ENCODE measurements at regions not wholly inside any gene's neighbourhood (a gene's known extent, or its start where the extent isn't known, plus 50 kb on each side); places are given as distances from the start of the nearest gene placed in this dataset.
"Not testable (repeated sequence)": the region's sequence is repeated elsewhere in the genome, so short reads cannot be mapped to it uniquely, and the experiment has no call there.

GRCh38 chr15:87661454-87662355, 594.8 kb downstream of the NTRK3 start:
- Histone ChIP-seq H3K27me3 (ENCODE audit: control insufficient read depth, insufficient read depth, low read length) (no peaks in the 10 kb centered on the region), H3K4me3 (ENCODE audit: insufficient read depth, low read depth, low read length) (no peak overlapping the region), H3K36me3 (replicated peaks; ENCODE audit: control insufficient read depth, insufficient read depth, low read length) (no peaks in the 10 kb centered on the region)
- no peak for DNase-seq

DNA sequence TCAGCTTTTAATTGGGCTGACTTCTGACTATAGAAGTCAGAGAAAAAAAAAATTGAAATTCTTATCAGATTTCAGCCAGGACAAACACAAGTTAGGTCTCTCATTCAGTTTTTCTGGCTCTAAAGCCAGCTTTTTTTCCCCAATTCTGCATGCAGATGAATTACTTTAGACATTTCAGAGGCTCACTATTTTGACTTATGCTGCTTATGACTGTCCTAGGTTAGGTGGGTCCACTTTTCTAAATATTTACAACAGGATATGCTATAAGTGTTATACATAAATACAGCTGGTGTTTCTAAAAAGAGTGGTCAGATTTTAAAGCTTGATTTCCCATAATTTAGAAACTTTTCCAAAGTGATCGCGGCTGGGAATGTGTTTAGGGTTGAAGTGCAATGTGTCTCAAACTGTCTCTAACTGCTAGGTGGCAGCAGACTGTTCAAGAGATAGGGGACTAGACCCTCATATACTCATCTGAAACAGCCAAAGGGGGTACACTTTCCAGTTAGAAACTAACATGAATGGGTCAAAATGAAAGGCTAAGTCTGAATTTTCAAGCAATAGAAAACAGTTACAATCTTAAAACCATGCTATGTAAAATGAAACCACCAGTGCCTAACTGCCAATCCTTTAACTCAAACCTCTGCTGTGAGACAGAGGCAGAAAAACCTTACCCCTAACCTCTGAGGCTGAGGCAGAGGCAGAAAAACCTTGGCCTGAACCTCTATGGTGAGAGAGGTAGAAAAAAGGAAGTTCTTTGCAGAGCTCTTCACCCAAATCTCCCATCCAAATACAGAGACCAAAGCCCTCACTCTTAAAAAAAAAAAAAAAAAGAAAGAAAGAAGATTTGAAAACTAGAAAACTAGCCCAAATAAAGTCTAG, 596.0 kb downstream of the NTRK3 start:
- no peaks in the 10 kb centered on the region for H3K27me3 ChIP-seq (ENCODE audit: control insufficient read depth, insufficient read depth, low read length)
- DNase-seq = no peak
- H3K36me3 ChIP-seq (replicated peaks; ENCODE audit: control insufficient read depth, insufficient read depth, low read length) = no peaks in the 10 kb centered on the region
- H3K4me3 ChIP-seq (ENCODE audit: insufficient read depth, low read depth, low read length) = no peak overlapping the region

GRCh38 chr15:87656372-87656771, 600.2 kb downstream of the NTRK3 start:
- DNase-seq = no peak
- H3K36me3 ChIP-seq (replicated peaks; ENCODE audit: control insufficient read depth, insufficient read depth, low read length) = no peaks in the 10 kb centered on the region
- H3K4me3 ChIP-seq (ENCODE audit: insufficient read depth, low read depth, low read length) = no peak overlapping the region
- no peaks in the 10 kb centered on the region for H3K27me3 ChIP-seq (ENCODE audit: control insufficient read depth, insufficient read depth, low read length)

- no peak for DNase-seq
- no peaks in the 10 kb centered on the region for H3K27me3 ChIP-seq (ENCODE audit: control insufficient read depth, insufficient read depth, low read length)
- H3K36me3 ChIP-seq (replicated peaks; ENCODE audit: control insufficient read depth, insufficient read depth, low read length) = no peaks in the 10 kb centered on the region
Observed at GRCh38 chr15:87653646-87654045, 602.9 kb downstream of the NTRK3 start.

GRCh38 chr15:87649175-87649574, 607.4 kb downstream of the NTRK3 start:
- H3K27me3 ChIP-seq (ENCODE audit: control insufficient read depth, insufficient read depth, low read length) = no peaks in the 10 kb centered on the region
- H3K4me3 ChIP-seq (ENCODE audit: insufficient read depth, low read depth, low read length) = no peak overlapping the region
- no peaks in the 10 kb centered on the region for H3K36me3 ChIP-seq (replicated peaks; ENCODE audit: control insufficient read depth, insufficient read depth, low read length)
- DNase-seq = no peak

More at GRCh38 chr15:87653646-87654045, 602.9 kb downstream of the NTRK3 start:
- H3K4me3 ChIP-seq (ENCODE audit: insufficient read depth, low read depth, low read length) = no peak overlapping the region

DNA sequence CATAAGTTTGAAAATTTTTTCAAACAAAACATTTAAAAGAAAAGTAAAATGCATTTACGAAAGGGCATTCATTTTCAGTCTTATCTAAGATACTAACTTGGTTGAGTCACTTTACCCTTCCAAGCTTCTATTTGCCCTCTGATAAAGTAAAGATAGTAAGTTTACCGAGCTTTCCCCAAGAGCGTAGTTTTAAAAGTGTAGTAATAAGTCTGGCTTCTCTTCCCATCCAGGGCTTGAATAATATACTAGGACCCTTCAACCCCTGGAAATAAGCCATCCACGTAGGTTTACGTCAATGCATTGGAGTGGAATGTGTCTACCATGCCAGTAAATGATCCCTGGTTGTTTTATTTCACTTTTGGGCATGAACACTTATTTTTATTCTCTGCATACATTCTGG, 608.3 kb downstream of the NTRK3 start:
- DNase-seq = no peak
- no peak overlapping the region for H3K4me3 ChIP-seq (ENCODE audit: insufficient read depth, low read depth, low read length)
- H3K36me3 ChIP-seq (replicated peaks; ENCODE audit: control insufficient read depth, insufficient read depth, low read length) = no peaks in the 10 kb centered on the region
- H3K27me3 ChIP-seq (ENCODE audit: control insufficient read depth, insufficient read depth, low read length) = no peaks in the 10 kb centered on the region

DNA sequence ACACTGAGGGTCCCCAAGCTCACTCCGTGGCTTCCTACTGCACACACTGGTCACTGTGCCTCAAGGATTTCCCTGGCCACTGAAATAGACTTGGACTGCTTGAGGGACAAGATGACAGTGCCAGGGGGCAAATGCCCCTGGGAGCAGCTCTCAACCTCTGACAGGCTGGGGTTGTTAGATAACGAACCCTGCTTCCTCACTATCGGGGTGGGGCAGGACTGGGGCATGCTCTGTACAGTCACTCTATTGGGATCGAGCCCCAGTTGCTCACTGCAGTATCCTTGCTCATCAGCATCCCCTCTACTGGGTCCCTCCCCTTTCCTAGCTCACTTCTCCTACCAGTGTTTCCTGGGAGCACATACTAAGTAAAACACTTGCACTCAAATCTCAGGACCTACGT, 610.8 kb downstream of the NTRK3 start:
- DNase-seq = no peak
- Histone ChIP-seq H3K4me3 (ENCODE audit: insufficient read depth, low read depth, low read length) (no peak overlapping the region), H3K27me3 (ENCODE audit: control insufficient read depth, insufficient read depth, low read length) (no peaks in the 10 kb centered on the region), H3K36me3 (replicated peaks; ENCODE audit: control insufficient read depth, insufficient read depth, low read length) (no peaks in the 10 kb centered on the region)

DNA sequence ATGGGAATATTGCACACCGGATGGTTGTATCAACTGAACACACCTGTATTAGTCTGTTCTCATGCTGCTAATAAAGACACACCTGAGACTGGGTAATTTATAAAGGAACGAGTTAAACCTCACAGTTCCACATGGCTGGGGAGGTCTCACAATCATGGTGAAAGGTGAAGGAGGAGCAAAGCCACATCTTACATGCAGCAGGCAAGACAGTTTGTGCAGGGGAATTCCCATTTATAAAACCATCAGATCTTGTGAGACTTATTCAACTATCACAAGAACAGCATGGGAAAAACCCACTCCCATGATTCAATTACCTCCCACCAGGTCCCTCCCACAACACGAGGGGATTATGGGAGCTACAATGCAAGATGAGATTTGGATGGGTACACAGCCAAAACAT, 613.5 kb downstream of the NTRK3 start:
- DNase-seq; H3K4me3 ChIP-seq (ENCODE audit: insufficient read depth, low read depth, low read length); H3K36me3 ChIP-seq (replicated peaks; ENCODE audit: control insufficient read depth, insufficient read depth, low read length); H3K27me3 ChIP-seq (ENCODE audit: control insufficient read depth, insufficient read depth, low read length): not testable (repeated sequence)

GRCh38 chr15:87639305-87640011, 617.1 kb downstream of the NTRK3 start:
- H3K36me3 ChIP-seq (replicated peaks; ENCODE audit: control insufficient read depth, insufficient read depth, low read length) = no peaks in the 10 kb centered on the region
- H3K4me3 ChIP-seq (ENCODE audit: insufficient read depth, low read depth, low read length) = no peak overlapping the region
- no peak for DNase-seq
- no peaks in the 10 kb centered on the region for H3K27me3 ChIP-seq (ENCODE audit: control insufficient read depth, insufficient read depth, low read length)

DNA sequence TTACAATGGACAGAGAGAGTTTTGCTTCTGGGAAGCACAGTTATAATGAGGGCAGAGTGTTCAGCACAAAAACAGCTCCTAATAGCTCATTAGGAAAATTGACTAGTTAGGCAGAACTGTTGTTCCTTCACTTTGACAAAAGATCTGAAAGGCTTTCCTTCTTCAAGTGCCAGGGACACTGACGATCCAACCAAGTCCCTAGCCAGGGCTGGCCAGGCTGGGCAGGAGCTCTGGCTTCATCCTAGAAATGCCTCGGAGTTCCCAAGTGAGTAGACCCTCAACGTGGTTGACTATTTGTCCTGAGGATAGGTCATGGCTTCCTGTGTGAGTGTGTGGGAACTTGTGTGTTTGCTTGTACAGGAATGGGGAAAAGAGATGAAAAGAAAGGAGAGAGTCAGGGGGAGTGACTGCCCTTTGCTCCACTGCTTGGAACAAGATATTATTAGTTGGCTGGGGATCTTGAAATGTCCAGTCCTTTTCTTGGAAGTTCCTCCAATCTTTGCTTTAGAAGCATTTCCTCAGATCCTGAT, 617.9 kb downstream of the NTRK3 start:
- Histone ChIP-seq H3K4me3 (ENCODE audit: insufficient read depth, low read depth, low read length) (no peak overlapping the region), H3K27me3 (ENCODE audit: control insufficient read depth, insufficient read depth, low read length) (no peaks in the 10 kb centered on the region), H3K36me3 (replicated peaks; ENCODE audit: control insufficient read depth, insufficient read depth, low read length) (no peaks in the 10 kb centered on the region)
- DNase-seq = no peak

GRCh38 chr15:87634361-87634760, 622.2 kb downstream of the NTRK3 start:
- H3K27me3 ChIP-seq (ENCODE audit: control insufficient read depth, insufficient read depth, low read length) = no peaks in the 10 kb centered on the region

DNA sequence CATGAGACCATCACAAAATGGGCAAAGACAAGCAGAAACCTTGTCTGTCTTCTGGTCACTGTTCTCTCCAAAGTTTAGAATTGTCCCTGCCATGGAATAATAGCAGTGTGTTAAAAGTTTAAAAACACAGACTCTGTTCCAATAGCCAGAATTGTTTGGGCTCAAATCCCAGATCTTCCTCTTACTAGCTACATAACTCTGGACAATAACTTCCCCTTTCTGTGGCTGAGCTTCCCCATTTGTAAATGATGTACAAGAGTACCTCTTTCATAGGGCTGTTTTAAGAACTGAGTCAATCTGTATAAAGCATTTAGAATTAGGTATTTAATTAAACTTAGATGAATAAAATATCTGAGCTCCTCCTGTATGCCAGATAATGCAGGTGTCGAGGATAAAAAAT, 623.0 kb downstream of the NTRK3 start:
- Histone ChIP-seq H3K27me3 (ENCODE audit: control insufficient read depth, insufficient read depth, low read length) (no peaks in the 10 kb centered on the region), H3K36me3 (replicated peaks; ENCODE audit: control insufficient read depth, insufficient read depth, low read length) (no peaks in the 10 kb centered on the region), H3K4me3 (ENCODE audit: insufficient read depth, low read depth, low read length) (no peak overlapping the region)
- no peak for DNase-seq

More at GRCh38 chr15:87634361-87634760, 622.2 kb downstream of the NTRK3 start:
- no peak for DNase-seq
- Histone ChIP-seq H3K36me3 (replicated peaks; ENCODE audit: control insufficient read depth, insufficient read depth, low read length) (no peaks in the 10 kb centered on the region), H3K4me3 (ENCODE audit: insufficient read depth, low read depth, low read length) (no peak overlapping the region)

DNA sequence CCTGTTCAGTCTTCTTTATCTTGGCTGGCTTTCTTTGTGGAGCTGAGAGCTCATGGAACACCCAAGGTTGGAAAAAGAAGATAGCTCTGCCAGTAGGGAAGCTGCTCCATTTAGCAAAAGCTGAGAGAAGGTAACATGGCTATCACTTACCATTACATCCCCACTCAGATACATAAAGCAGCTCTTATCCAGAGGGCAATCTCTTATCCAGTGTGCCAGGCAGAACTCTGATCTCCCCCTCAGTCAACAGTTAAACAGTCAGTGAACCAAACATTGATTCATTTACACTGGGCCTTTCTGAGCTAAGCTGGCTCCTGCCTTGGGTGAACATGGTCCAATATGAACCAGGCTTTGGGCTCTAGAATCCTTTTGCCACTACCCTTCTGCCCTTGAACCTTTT, 624.2 kb downstream of the NTRK3 start:
- no peak for DNase-seq
- Histone ChIP-seq H3K27me3 (ENCODE audit: control insufficient read depth, insufficient read depth, low read length) (no peaks in the 10 kb centered on the region), H3K4me3 (ENCODE audit: insufficient read depth, low read depth, low read length) (no peak overlapping the region), H3K36me3 (replicated peaks; ENCODE audit: control insufficient read depth, insufficient read depth, low read length) (no peaks in the 10 kb centered on the region)

DNA sequence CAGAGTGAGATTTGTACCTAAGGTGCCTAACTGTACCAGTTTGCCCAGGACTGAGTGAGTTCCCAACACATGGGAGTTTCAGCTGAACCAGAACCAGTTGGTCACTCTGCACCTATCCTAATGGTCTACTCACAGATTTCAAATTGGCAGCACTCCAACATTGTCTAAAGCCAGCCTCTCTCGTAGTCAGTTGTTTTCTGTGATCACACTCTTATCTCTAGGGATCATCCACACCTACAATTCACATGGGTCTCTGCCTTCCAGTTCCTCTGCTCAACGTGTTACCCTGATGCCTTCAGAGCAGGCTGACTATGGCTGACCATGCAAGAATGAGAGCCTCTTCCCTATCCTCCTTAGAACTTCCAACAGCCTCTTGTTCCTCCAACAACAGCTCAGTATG, 624.8 kb downstream of the NTRK3 start:
- no peak for DNase-seq
- H3K27me3 ChIP-seq (ENCODE audit: control insufficient read depth, insufficient read depth, low read length) = no peaks in the 10 kb centered on the region
- H3K4me3 ChIP-seq (ENCODE audit: insufficient read depth, low read depth, low read length) = no peak overlapping the region
- H3K36me3 ChIP-seq (replicated peaks; ENCODE audit: control insufficient read depth, insufficient read depth, low read length) = no peaks in the 10 kb centered on the region

All from H7 (cell line).